ENCODE measurements at regions not wholly inside any gene's neighbourhood (a gene's known extent, or its start where the extent isn't known, plus 50 kb on each side); places are given as distances from the start of the nearest gene placed in this dataset.

DNA sequence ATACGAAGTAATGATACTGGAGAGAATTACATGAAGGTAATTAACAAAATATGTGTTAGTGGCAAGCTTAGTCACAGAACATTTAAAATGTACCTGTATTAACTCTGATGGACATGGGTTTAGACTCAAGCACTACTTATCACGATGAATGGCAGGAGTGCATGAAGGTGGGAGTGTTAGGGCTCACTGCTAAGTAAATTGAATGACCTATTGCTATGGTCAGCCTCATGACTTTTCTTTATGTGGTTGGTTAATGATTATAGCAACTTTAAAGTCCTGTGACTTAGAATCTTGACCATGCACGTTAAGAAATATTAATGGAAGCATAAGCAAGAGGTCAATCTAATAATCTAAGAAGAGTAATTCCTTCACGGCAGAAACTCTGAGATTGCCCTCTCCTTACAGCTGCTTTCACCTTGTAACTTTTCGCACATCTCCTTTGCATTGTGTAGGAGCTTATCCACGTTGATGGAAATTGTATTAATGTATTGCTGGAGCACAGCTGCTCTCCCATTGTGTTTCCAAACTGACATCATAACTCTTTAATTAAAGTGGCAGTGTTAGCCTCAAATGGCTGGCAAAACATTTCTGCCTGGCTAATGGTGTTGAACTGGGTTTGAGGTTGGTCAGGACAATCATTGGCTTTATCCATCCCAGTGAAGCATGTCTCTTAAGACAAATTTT lies 114.5 kb downstream of the RXFP2 start:
- no peak overlapping the region for H3K27ac Mint-ChIP-seq
- no peaks in the 10 kb centered on the region for H3K4me1 Mint-ChIP-seq
- H3K27me3 Mint-ChIP-seq (ENCODE audit: low read depth, poor library complexity) = peaks cover 43% of the 10 kb centered on the region
- no peaks in the 10 kb centered on the region for H3K9me3 Mint-ChIP-seq
- no peak overlapping the region for H3K4me3 Mint-ChIP-seq
- no peaks in the 10 kb centered on the region for H3K36me3 Mint-ChIP-seq (ENCODE audit: low read depth)
- no peak for DNase-seq
- TF ChIP-seq, protein P1, sequence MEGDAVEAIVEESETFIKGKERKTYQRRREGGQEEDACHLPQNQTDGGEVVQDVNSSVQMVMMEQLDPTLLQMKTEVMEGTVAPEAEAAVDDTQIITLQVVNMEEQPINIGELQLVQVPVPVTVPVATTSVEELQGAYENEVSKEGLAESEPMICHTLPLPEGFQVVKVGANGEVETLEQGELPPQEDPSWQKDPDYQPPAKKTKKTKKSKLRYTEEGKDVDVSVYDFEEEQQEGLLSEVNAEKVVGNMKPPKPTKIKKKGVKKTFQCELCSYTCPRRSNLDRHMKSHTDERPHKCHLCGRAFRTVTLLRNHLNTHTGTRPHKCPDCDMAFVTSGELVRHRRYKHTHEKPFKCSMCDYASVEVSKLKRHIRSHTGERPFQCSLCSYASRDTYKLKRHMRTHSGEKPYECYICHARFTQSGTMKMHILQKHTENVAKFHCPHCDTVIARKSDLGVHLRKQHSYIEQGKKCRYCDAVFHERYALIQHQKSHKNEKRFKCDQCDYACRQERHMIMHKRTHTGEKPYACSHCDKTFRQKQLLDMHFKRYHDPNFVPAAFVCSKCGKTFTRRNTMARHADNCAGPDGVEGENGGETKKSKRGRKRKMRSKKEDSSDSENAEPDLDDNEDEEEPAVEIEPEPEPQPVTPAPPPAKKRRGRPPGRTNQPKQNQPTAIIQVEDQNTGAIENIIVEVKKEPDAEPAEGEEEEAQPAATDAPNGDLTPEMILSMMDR (IDR thresholded peaks at IDR 0.05) = no peak

DNA sequence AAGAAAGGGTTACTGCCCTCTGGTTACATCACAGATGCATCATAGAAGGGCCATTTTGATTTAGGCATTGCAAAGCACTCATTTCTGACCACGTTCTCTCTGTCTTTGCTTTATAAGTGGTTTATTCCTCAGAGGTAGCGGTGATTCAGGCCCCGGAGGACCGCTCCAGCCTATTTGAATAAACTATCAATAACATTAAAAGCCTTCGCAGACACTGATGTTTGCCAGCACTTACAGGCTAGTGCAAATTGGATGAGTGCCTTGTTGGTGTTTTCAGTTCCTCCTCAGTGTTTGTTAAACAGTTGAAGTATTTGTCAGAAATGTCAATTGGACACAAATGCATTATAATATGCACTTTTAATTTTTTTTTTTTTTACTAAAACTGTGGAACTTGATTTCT lies 120.2 kb downstream of the RXFP2 start:
- TF ChIP-seq, protein P1 (IDR thresholded peaks at IDR 0.05) = no peak
- Mint-ChIP-seq H3K9me3 (no peaks in the 10 kb centered on the region), H3K36me3 (ENCODE audit: low read depth) (no peaks in the 10 kb centered on the region), H3K4me1 (no peaks in the 10 kb centered on the region), H3K27me3 (ENCODE audit: low read depth, poor library complexity) (peaks cover 11% of the 10 kb centered on the region), H3K4me3 (no peak overlapping the region), H3K27ac (no peak overlapping the region)
- DNase-seq = no peak

DNA sequence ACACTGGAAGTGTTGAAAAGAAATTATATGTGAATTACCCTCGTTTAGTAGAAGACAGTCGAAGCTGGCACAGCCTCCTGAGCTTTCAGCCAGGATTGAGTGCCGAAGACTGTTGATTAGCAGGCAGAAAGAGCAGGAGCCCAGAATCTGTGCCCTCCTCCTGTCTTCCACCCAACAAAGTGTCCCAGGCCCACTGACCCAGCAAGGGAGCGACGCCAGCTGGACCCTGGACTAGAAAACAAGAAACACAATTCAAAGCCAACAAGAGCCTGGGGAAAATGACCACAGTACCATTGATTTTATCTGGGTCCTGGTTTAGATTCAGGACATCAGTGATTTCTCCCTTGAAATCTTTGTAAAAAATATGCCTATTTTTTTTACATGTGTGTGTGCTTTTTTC lies 120.7 kb downstream of the RXFP2 start:
- Mint-ChIP-seq H3K4me1 (no peaks in the 10 kb centered on the region), H3K27me3 (ENCODE audit: low read depth, poor library complexity) (peaks cover 11% of the 10 kb centered on the region), H3K4me3 (no peak overlapping the region), H3K9me3 (no peaks in the 10 kb centered on the region), H3K27ac (no peak overlapping the region), H3K36me3 (ENCODE audit: low read depth) (no peaks in the 10 kb centered on the region)
- DNase-seq = no peak
- TF ChIP-seq, protein P1 (IDR thresholded peaks at IDR 0.05) = no peak

DNA sequence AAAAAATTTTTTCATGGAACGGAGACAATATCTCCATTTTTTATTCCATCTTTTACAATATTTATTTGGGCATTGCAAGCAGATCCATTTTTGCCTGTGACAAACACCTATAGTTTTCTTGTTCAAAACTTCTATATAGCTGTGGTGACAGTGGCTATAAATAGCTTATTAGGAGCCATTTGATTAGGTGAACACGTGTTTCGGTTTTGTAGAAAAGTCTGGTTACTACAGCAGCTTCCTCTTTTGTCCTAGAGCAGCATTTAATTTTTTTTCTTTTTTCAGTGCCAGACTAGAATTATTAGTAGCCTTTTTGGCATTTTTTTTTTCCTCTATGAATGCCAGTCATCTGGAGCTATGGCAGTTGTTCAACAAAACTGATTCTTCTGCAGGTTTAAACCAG lies 123.5 kb downstream of the RXFP2 start:
- H3K9me3 Mint-ChIP-seq = no peaks in the 10 kb centered on the region
- H3K4me1 Mint-ChIP-seq = no peaks in the 10 kb centered on the region
- peaks cover 2% of the 10 kb centered on the region for H3K27me3 Mint-ChIP-seq (ENCODE audit: low read depth, poor library complexity)
- no peak for DNase-seq
- H3K4me3 Mint-ChIP-seq = no peak overlapping the region
- H3K36me3 Mint-ChIP-seq (ENCODE audit: low read depth) = no peaks in the 10 kb centered on the region
- no peak overlapping the region for H3K27ac Mint-ChIP-seq
- TF ChIP-seq, protein P1 (IDR thresholded peaks at IDR 0.05) = no peak

DNA sequence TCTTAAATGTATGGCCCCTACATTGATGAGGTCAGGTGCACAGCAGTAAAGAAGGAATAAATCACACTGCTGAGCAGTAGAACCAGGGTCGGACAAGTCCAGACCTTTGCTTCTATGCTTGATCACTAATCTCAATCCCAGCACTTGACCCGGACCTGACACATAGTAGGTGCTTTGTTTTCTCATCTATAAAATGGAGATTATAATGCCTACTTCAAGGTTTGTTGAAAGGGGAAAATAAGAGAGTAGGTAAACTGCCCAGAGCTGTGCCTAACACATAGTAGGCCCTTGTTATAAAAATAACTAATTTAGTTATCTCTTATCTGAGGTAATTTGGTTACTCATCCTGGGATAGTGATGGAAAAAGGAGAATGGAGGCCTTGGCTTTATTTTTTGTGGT lies 125.0 kb downstream of the RXFP2 start:
- H3K4me1 Mint-ChIP-seq = no peaks in the 10 kb centered on the region

More for the DNA sequence above, 125.0 kb downstream of the RXFP2 start:
- Mint-ChIP-seq H3K36me3 (ENCODE audit: low read depth) (no peaks in the 10 kb centered on the region), H3K4me3 (no peak overlapping the region), H3K9me3 (no peaks in the 10 kb centered on the region), H3K27ac (no peak overlapping the region), H3K27me3 (ENCODE audit: low read depth, poor library complexity) (peaks cover 2% of the 10 kb centered on the region)
- TF ChIP-seq, protein P1 (IDR thresholded peaks at IDR 0.05) = no peak
- DNase-seq = no peak

Measured in nephron progenitor cell (in vitro differentiated cells).